SK-N-SH (cell line): ENCODE measurements at regions not wholly inside any gene's neighbourhood (a gene's known extent, or its start where the extent isn't known, plus 50 kb on each side); places are given as distances from the start of the nearest gene placed in this dataset.

ENCODE experiments used
- CTCF ChIA-PET: fragments of 300-600, 350-600 bp; formaldehyde crosslinking; extraction: SDS; loops from one replicate; lab custom pipeline; 2021; lab: Yijun Ruan, JAX
- POLR2A ChIA-PET: fragments of 350-600 bp; sonication (Branson Sonifier 250); formaldehyde crosslinking; extraction: SDS; loops from one replicate; lab custom pipeline; 2020; ENCODE audit warnings: antibody characterized with exemption, inconsistent platforms; lab: Yijun Ruan, JAX
- DNase-seq: peaks from one replicate; pipeline ENCODE4 v3.0.0; 2012
- H2AFZ ChIP-seq: fragments of 200-600 bp; sonication (generic); 2 replicates; pipeline ENCODE4 v1.8.1; 2016; ENCODE audit warnings: antibody characterized with exemption, mild to moderate bottlenecking, low read depth
- H3F3A ChIP-seq: fragments of 200-600 bp; sonication (generic); replicated peaks from 2 replicates; pipeline ENCODE3; 2016; ENCODE audit warnings: antibody characterized with exemption, mild to moderate bottlenecking; ENCODE audit not compliant: insufficient read depth
- H3K27ac ChIP-seq, 2 experiments: fragments of 200-500 bp in 1 of 2; fragments of 200-600 bp in 1 of 2; sonication (Bioruptor generic) in 1 of 2; sonication (generic), shearing (Covaris generic) in 1 of 2; 2 replicates each; pipeline versions ENCODE4 v1.5.1 to v1.6.1; 2014 to 2016; ENCODE audit warnings: low read depth in 2 of 2, inconsistent platforms in 1 of 2, low read length in 1 of 2, mild to moderate bottlenecking in 1 of 2, mixed read lengths in 1 of 2
- H3K27me3 ChIP-seq: fragments of 200-600 bp; sonication (generic), shearing (Covaris generic); 2 replicates; pipeline ENCODE4 v1.6.1; 2016; ENCODE audit warnings: mixed run types; ENCODE audit not compliant: insufficient read depth
- H3K36me3 ChIP-seq, 2 experiments: fragments of 200-500 bp in 1 of 2; fragments of 200-600 bp in 1 of 2; sonication (Bioruptor generic) in 1 of 2; sonication (generic) in 1 of 2; replicated peaks in 1 of 2; 2 replicates each; pipeline versions ENCODE3 to v1.5.1; 2014 to 2016; ENCODE audit warnings: low read length in 1 of 2, mild to moderate bottlenecking in 1 of 2; ENCODE audit not compliant: insufficient read depth in 2 of 2, control insufficient read depth in 1 of 2
- H3K4me1 ChIP-seq, 2 experiments: fragments of 200-500 bp in 1 of 2; fragments of 200-600 bp in 1 of 2; sonication (Bioruptor generic) in 1 of 2; sonication (generic), shearing (Covaris generic) in 1 of 2; 2 replicates each; pipeline versions ENCODE4 v1.5.1 to v1.6.1; 2014 to 2016; ENCODE audit warnings: low read depth in 1 of 2, low read length in 1 of 2, mixed run types in 1 of 2; ENCODE audit not compliant: insufficient read depth in 2 of 2, control insufficient read depth in 1 of 2
- H3K4me2 ChIP-seq: fragments of 200-600 bp; sonication (generic), shearing (Covaris generic); 2 replicates; pipeline ENCODE4 v1.6.1; 2017; ENCODE audit warnings: mixed run types
- H3K4me3 ChIP-seq, 2 experiments: fragments of 200-500 bp in 1 of 2; fragments of 200-600 bp in 1 of 2; sonication (Bioruptor generic) in 1 of 2; sonication (generic), shearing (Covaris generic) in 1 of 2; 2 replicates each; pipeline versions ENCODE4 v1.5.1 to v1.8.1; 2014 to 2016; ENCODE audit warnings: low read depth in 2 of 2, inconsistent platforms in 1 of 2, low read length in 1 of 2, mild to moderate bottlenecking in 1 of 2, mixed read lengths in 1 of 2, moderate library complexity in 1 of 2
- H3K79me2 ChIP-seq: fragments of 200-600 bp; sonication (generic); 2 replicates; pipeline ENCODE4 v1.8.1; 2017; ENCODE audit warnings: mild to moderate bottlenecking; ENCODE audit not compliant: insufficient read depth
- H3K9ac ChIP-seq: fragments of 200-600 bp; sonication (generic); 2 replicates; pipeline ENCODE4 v1.6.1; 2017; ENCODE audit warnings: mixed run types
- H3K9me2 ChIP-seq: fragments of 200-600 bp; sonication (generic); 2 replicates; pipeline ENCODE4 v1.6.1; 2017; ENCODE audit warnings: mixed run types
- H3K9me3 ChIP-seq: fragments of 200-600 bp; sonication (generic); 2 replicates; pipeline ENCODE4 v1.6.1; 2017; ENCODE audit warnings: mixed run types, mild to moderate bottlenecking, moderate library complexity
- H4K20me1 ChIP-seq: fragments of 200-600 bp; sonication (generic); 2 replicates; pipeline ENCODE4 v1.6.1; 2017; ENCODE audit warnings: mild to moderate bottlenecking, mixed run types; ENCODE audit not compliant: insufficient read depth
- EP300 ChIP-seq, 2 experiments: IDR thresholded peaks; 2 replicates each; pipeline versions ENCODE4 v1.4.0 to v1.6.1; 2012; ENCODE audit warnings: borderline replicate concordance in 1 of 2, low read depth in 1 of 2, low read length in 1 of 2
- FOSL2 ChIP-seq: IDR thresholded peaks from 2 replicates; pipeline ENCODE4 v1.4.0; 2012; ENCODE audit warnings: low read depth, mild to moderate bottlenecking, moderate library complexity, borderline replicate concordance
- FOXM1 ChIP-seq: IDR thresholded peaks from 2 replicates; pipeline ENCODE4 v1.4.0; 2012; ENCODE audit warnings: low read depth, mild to moderate bottlenecking
- JUND ChIP-seq: IDR thresholded peaks from 2 replicates; pipeline ENCODE4 v1.4.0; 2012
- MAX ChIP-seq: IDR thresholded peaks from 2 replicates; pipeline ENCODE4 v1.4.0; 2012; ENCODE audit warnings: low read depth
- MXI1 ChIP-seq: IDR thresholded peaks from 2 replicates; pipeline ENCODE4 v1.6.1; 2012; ENCODE audit warnings: mild to moderate bottlenecking, low read depth, low read length, improper control_type of control experiment
- POLR2AphosphoS5 ChIP-seq: IDR thresholded peaks from 2 replicates; pipeline ENCODE4 v1.6.1; 2012; ENCODE audit warnings: low read depth, low read length
- RCOR1 ChIP-seq: fragments of 150-350 bp; IDR thresholded peaks from 2 replicates; pipeline ENCODE4 v1.6.1; 2017; ENCODE audit warnings: antibody characterized with exemption, low read length
- SIN3A ChIP-seq: IDR thresholded peaks from 2 replicates; pipeline ENCODE4 v1.6.1; 2012; ENCODE audit warnings: low read depth, mild to moderate bottlenecking, low read length, moderate library complexity, borderline replicate concordance
- TAF1 ChIP-seq: IDR thresholded peaks from 2 replicates; pipeline ENCODE4 v1.6.1; 2012; ENCODE audit warnings: low read depth, mild to moderate bottlenecking, low read length, moderate library complexity, borderline replicate concordance
- USF1 ChIP-seq: IDR thresholded peaks from 2 replicates; pipeline ENCODE4 v1.4.0; 2012; ENCODE audit warnings: low read depth, borderline replicate concordance
- WGBS: methylation state at CpG from one replicate; pipeline ENCODE4 v1.1.6; 2017; ENCODE audit warnings: low lambda C conversion rate; 5-methylcytosine and 5-hydroxymethylcytosine counted together

- ChIA-PET CTCF (no interaction called here), POLR2A (no interaction called here)
- WGBS, result 75% methylated on average over 5 of the region's 5 CpGs
Measured at GRCh38 chr2:234864506-234864905, 87.3 kb upstream of the SH3BP4 start.

DNA sequence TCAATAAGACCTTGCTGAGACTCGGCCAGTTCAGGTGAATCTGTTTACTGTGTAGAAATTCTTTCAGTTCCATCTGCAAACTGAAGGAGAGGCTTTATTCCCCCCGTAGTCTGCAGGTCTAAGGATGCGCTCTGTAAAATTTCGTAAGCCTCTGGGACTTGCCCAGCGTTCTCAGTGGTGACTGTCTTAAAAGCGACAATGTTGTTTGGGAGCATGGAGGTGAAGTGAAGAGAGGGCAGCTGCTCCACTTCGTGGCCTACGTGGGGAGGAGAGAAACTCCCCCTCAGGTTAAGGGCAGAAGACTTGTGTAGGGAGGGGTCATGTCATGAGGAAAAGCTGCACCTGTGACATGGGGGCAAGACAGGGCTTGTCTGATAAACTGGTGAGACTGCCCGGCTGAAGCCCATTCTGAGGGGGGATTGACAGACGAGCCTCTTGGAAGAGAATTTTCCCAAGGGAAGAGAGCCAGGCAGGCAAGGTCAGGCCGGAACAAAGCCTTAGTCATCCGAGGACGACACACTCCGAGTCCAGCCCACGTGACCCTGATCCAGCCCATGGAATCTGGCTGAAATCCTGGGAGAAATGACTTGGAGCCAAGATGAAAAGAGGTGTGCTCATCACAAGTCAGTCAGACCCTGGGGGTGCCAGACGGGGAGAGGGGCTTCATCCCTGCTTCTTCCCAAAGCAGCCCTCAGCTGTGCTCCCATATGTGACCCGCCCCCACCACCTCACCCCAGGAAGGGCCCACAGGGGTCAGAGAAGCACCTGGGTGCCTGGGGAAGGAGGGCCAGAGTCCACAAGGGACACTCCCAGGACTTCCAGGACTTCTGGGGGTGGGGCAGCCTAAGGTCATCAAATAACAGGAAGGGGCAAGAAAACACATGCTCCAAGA is 88.5 kb upstream of the SH3BP4 start:
- Histone ChIP-seq H3K9me3 (no peaks in the 10 kb centered on the region), H4K20me1 (no peaks in the 10 kb centered on the region), H3K9ac (no peak overlapping the region), H3K79me2 (no peaks in the 10 kb centered on the region), H3K27me3 (no peaks in the 10 kb centered on the region), H3K4me1 (peaks cover 0 to 3% of the 10 kb centered on the region in 2 experiments; a peak in 1 of 4 replicates), H3K27ac (no peak overlapping the region), H3K4me3 (no peak overlapping the region), H3K9me2 (no peaks in the 10 kb centered on the region), H2AFZ (no peak overlapping the region), H3K36me3 (no peaks in the 10 kb centered on the region), H3F3A (no peaks in the 10 kb centered on the region), H3K4me2 (no peak overlapping the region)
- CTCF ChIA-PET, result interaction anchor here (0.9 to 1.0 kb wide), 2 partner anchors 17 to 63 kb away, joined by 3 read pairs; no protein-coding TSS in a partner anchor
- TF ChIP-seq USF1 (peak; percentile 65; the same call in 1 of the 2 replicates), FOSL2 (no peak)
- WGBS, result 85% methylated on average over 14 of the region's 17 CpGs
- POLR2A ChIA-PET, result no interaction called here
- no peak for DNase-seq

More at GRCh38 chr2:234864506-234864905, 87.3 kb upstream of the SH3BP4 start:
- Histone ChIP-seq H3K9ac (no peak overlapping the region), H3K79me2 (no peaks in the 10 kb centered on the region), H3K9me3 (no peaks in the 10 kb centered on the region), H4K20me1 (no peaks in the 10 kb centered on the region), H3K4me2 (no peak overlapping the region), H3K27me3 (no peaks in the 10 kb centered on the region), H3K4me1 (peaks cover 0 to 3% of the 10 kb centered on the region in 2 experiments; a peak in 1 of 4 replicates), H3K36me3 (no peaks in the 10 kb centered on the region), H3K4me3 (no peak overlapping the region), H3K9me2 (no peaks in the 10 kb centered on the region), H2AFZ (no peak overlapping the region), H3K27ac (no peak overlapping the region), H3F3A (no peaks in the 10 kb centered on the region)
- TF ChIP-seq SIN3A (no peak), POLR2AphosphoS5 (no peak), RCOR1 (no peak), MAX (no peak), TAF1 (no peak), JUND (no peak), FOXM1 (no peak), EP300 (IDR thresholded peaks at IDR 0.05; ENCODE audit: borderline replicate concordance in 1 of 2, low read depth in 1 of 2, low read length in 1 of 2) (no peak), MXI1 (no peak)
- DNase-seq, result no peak
